HFF-Myc (cell line): ENCODE measurements at regions not wholly inside any gene's neighbourhood (a gene's known extent, or its start where the extent isn't known, plus 50 kb on each side); places are given as distances from the start of the nearest gene placed in this dataset.

ENCODE experiments used
- DNase-seq: peaks from one replicate; pipeline ENCODE4 v3.0.0-alpha.2; 2011; ENCODE audit warnings: low read depth; ENCODE audit errors: extremely low read depth
- H3K4me3 ChIP-seq: replicated peaks from 2 replicates; pipeline ENCODE4 v1.5.1; 2011; ENCODE audit warnings: low read depth, mild to moderate bottlenecking, control low read depth, low read length
- TF ChIP-seq, protein P1 (sequence below): IDR thresholded peaks from 2 replicates; pipeline ENCODE4 v1.5.1; 2012; ENCODE audit warnings: mild to moderate bottlenecking, low read depth, low read length, control low read depth; ENCODE audit errors: missing control alignments

DNA sequence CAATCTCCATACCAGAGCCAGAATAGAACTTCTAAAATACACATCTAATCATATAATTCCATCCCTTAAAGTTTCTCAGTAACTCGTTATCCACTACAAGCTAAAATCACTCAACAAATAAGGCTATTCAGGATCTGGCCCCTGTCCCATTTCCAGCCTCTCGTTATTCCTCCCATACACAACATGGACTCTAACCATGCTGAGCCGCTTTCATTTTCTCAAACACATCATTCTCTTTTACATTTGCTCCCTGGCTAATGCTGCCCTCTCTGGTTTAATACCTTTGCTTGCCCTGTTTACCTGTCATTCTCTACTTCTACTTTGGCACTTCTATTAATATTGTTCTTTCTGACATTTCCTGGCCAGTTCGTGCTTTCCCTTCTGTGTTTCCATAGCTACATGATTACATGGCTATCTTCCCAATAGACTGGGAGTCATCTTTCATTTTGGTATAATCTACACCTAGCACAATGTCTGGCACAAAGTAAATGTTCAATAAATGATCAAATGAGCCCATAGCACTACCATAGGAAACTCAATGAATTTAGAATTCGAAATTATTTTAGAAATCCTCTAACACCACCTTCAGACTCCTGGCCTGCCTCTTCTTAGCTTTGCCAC is 163.6 kb upstream of the VRK2 start:
- TF ChIP-seq, protein P1, sequence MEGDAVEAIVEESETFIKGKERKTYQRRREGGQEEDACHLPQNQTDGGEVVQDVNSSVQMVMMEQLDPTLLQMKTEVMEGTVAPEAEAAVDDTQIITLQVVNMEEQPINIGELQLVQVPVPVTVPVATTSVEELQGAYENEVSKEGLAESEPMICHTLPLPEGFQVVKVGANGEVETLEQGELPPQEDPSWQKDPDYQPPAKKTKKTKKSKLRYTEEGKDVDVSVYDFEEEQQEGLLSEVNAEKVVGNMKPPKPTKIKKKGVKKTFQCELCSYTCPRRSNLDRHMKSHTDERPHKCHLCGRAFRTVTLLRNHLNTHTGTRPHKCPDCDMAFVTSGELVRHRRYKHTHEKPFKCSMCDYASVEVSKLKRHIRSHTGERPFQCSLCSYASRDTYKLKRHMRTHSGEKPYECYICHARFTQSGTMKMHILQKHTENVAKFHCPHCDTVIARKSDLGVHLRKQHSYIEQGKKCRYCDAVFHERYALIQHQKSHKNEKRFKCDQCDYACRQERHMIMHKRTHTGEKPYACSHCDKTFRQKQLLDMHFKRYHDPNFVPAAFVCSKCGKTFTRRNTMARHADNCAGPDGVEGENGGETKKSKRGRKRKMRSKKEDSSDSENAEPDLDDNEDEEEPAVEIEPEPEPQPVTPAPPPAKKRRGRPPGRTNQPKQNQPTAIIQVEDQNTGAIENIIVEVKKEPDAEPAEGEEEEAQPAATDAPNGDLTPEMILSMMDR: no peak
- no peak for DNase-seq
- H3K4me3 ChIP-seq: no peak overlapping the region

DNA sequence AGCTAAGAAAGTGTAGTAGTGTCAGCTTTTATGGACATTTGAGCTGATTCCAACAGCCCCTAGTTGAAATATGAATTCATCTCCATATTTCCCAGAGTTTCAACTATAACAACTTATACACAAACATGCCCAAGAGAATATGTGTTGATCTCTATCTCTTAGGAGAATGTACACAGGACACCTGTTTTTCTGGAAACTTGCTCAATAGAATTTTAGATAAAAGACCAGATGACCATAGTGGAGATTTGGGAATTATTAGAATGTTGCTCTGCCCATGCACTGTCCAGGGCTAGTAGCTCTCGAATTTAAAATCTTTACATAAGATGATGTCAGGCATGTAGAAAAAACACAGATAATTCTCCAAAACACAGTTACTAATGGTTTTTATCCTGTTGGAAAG is 162.3 kb upstream of the VRK2 start:
- TF ChIP-seq, protein P1: no peak

DNA sequence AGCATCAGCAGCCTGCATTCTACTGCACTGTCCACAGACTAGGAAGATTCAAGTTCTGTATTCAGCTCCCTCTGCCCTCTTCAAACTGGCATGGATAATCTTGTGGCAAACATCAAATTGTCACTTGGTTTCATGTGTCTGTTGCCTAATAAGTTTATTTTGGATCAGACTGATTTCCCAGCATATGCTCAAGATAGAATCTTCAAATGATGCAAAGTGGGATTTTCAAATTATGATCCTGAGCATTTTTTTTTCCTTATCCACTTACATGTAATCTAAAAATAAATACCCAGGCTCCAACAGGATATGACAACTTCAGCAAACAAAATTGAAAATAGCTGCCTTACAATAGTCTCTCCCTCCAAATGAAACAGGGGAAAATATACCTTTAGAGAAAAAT is 160.9 kb upstream of the VRK2 start:
- no peak overlapping the region for H3K4me3 ChIP-seq
- no peak for DNase-seq
- TF ChIP-seq, protein P1: no peak

More for the DNA sequence above, 162.3 kb upstream of the VRK2 start:
- DNase-seq: no peak
- no peak overlapping the region for H3K4me3 ChIP-seq

DNA sequence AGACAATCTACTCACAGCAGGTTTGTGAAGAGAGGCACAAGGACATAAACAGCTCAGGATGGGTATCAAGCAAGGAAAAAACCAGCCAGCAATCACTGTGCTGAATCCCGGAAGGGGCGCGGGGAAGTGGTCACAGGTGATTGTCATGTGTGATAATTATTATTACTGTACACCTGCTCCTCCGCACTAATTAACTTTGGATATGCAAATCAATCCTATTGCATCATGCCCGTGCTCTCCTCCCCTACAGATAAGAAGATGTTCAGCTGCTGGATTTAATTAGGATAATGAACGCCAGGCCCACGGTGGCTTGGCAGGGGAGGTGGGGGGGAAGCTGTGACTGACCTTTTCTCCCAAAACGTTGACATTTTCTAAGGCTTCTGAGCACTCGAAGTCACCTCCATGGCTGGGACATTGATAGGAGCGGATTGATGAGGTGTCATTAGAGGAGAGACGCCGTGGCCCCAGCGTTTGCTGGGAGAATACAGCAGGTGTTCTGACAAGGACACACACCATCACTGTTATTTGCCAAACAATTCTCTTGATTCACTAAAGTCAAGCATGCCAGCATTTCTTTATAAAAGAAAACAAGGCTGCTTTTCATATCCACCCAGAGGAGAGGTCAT is 160.3 kb upstream of the VRK2 start:
- no peak overlapping the region for H3K4me3 ChIP-seq
- TF ChIP-seq, protein P1: no peak
- DNase-seq: no peak

DNA sequence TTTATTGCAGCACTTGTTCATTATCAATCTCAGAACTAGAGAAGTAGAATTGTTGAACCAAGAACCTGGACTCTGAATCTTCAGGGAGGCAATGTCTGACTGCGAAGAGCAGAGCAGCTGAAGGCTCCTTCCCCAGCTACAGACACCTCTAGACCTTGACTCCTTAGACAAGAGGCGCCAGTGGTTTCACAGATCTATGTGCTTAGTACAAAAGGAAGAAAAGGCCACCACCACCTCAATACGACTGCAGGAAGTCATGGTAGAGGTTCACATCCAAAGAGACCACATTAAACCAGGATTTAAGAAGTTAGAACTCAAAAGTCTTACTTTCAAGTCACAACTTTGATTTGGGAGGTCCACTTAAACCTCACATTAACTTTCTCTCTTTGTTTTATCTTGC is 158.1 kb upstream of the VRK2 start:
- TF ChIP-seq, protein P1: no peak
- H3K4me3 ChIP-seq: no peak overlapping the region
- no peak for DNase-seq

- TF ChIP-seq, protein P1: no peak
- H3K4me3 ChIP-seq: no peak overlapping the region
- peak; percentile 16 for DNase-seq
These were observed 156.1 kb upstream of the VRK2 start for GRCh38 chr2:57890464-57890863.
